CD4-positive, alpha-beta memory T cell (primary cell): ENCODE measurements at regions not wholly inside any gene's neighbourhood (a gene's known extent, or its start where the extent isn't known, plus 50 kb on each side); places are given as distances from the start of the nearest gene placed in this dataset.

Experiments
- CTCF ChIA-PET: fragments of 350-600 bp; sonication (Branson Sonifier 250); formaldehyde crosslinking; loops from one replicate; lab custom pipeline; 2021; ENCODE audit warnings: inconsistent platforms; ENCODE audit not compliant: partially characterized antibody; lab: Charles Lee
- POLR2A ChIA-PET: fragments of 350-600 bp; sonication (Branson Sonifier 250); formaldehyde crosslinking; loops from one replicate; lab custom pipeline; 2021; ENCODE audit not compliant: partially characterized antibody; lab: Charles Lee
- DNase-seq, 5 donors: peaks; one replicate each; pipeline versions ENCODE4 v3.0.0 to v3.0.0-alpha.2; 2020 to 2022; ENCODE audit warnings: mixed read lengths in 1 of 5
- H3K27ac ChIP-seq: one replicate; pipeline ENCODE4 v1.7.0; 2013; ENCODE audit warnings: low read depth, low read length
- H3K27me3 ChIP-seq: 2 replicates; pipeline ENCODE4 v1.7.0; 2013; ENCODE audit warnings: mild to moderate bottlenecking, low read length, moderate library complexity; ENCODE audit not compliant: insufficient read depth
- H3K36me3 ChIP-seq: 2 replicates; pipeline ENCODE4 v1.7.0; 2013; ENCODE audit warnings: mild to moderate bottlenecking, low read length, moderate library complexity; ENCODE audit not compliant: insufficient read depth
- H3K4me1 ChIP-seq: 2 replicates; pipeline ENCODE4 v1.7.0; 2013; ENCODE audit warnings: mild to moderate bottlenecking, low read length, moderate library complexity; ENCODE audit not compliant: insufficient read depth
- H3K4me3 ChIP-seq, 2 donors: one replicate each; pipeline ENCODE4 v1.7.0; 2013; ENCODE audit warnings: low read length in 2 of 2, mild to moderate bottlenecking in 1 of 2
- H3K9me3 ChIP-seq, 2 donors: one replicate each; pipeline ENCODE4 v1.7.0; 2013; ENCODE audit warnings: low read length in 2 of 2, control low read depth in 1 of 2; ENCODE audit not compliant: control insufficient read depth in 1 of 2
- H3K27ac Mint-ChIP-seq, 7 donors: one replicate each; pipeline ENCODE4 v1.8.0; 2020 to 2021; ENCODE audit warnings: mixed read lengths in 7 of 7, mild to moderate bottlenecking in 6 of 7, inconsistent platforms in 3 of 7, moderate library complexity in 3 of 7
- H3K27me3 Mint-ChIP-seq, 2 donors: one replicate each; pipeline ENCODE4 v1.8.0; 2020 to 2021; ENCODE audit warnings: mixed read lengths in 2 of 2
- H3K36me3 Mint-ChIP-seq, 2 donors: one replicate each; pipeline ENCODE4 v1.8.0; 2020 to 2021; ENCODE audit warnings: mixed read lengths in 2 of 2, inconsistent platforms in 1 of 2, mild to moderate bottlenecking in 1 of 2
- H3K4me1 Mint-ChIP-seq, 4 donors: one replicate each; pipeline ENCODE4 v1.8.0; 2020 to 2021; ENCODE audit warnings: mixed read lengths in 4 of 4, mild to moderate bottlenecking in 1 of 4
- H3K4me3 Mint-ChIP-seq, 8 donors: one replicate each; pipeline ENCODE4 v1.8.0; 2020 to 2021; ENCODE audit warnings: mixed read lengths in 8 of 8, mild to moderate bottlenecking in 7 of 8, moderate library complexity in 6 of 8, inconsistent platforms in 3 of 8
- H3K9me3 Mint-ChIP-seq, 8 donors: one replicate each; pipeline ENCODE4 v1.8.0; 2020 to 2021; ENCODE audit warnings: mixed read lengths in 8 of 8, mild to moderate bottlenecking in 5 of 8, inconsistent platforms in 3 of 8, moderate library complexity in 1 of 8
- intact Hi-C: fragments of 100-400 bp; cut with micrococcal nuclease; formaldehyde crosslinking; loops from one replicate; pipeline ENCODE4 v1.15.1; 2023

DNA sequence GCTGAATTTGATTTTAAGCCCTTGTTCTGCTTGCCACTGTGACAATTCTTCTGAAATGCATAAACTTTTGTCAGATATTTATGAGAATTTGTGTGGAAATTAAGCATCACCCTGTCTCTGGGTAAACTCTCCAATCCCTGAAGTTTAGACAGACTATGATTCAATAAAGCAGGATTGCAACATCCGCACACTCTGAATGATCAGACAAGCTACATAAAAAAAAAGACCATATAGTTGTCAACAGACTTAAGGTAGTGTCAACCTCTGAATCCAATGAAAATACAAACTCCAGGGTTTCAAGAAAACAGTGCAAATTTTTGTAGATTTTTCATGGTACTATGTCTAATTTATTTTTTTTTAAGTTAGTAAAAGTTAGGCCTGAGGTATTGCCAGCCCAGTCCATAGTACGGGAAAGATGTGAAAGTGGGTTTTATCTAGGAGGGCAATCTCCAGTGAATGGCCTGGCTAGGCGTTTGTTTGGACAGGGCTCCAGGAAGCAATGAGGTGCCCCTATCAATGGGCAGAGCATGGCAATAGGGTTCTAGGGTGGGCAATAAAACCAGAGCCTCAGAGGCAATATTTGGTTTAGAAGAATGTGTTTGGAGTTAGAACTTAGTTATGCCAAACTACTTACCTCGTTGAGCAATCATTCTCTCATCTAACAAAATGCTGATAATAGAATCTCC lies 762.6 kb upstream of the SEMA6A start:
- intact Hi-C loops = no loop called here
- CTCF ChIA-PET = no interaction called here
- POLR2A ChIA-PET = no interaction called here
- Histone ChIP-seq H3K27ac (no peak overlapping the region), H3K9me3 (no peaks in the 10 kb centered on the region), H3K4me1 (no peaks in the 10 kb centered on the region), H3K27me3 (no peaks in the 10 kb centered on the region), H3K4me3 (no peak overlapping the region), H3K36me3 (no peaks in the 10 kb centered on the region)
- Mint-ChIP-seq H3K36me3 (no peaks in the 10 kb centered on the region), H3K27ac (no peak overlapping the region), H3K9me3 (peaks cover 0 to 5% (median 1%) of the 10 kb centered on the region in 8 donors), H3K4me3 (no peak overlapping the region), H3K4me1 (no peaks in the 10 kb centered on the region), H3K27me3 (no peaks in the 10 kb centered on the region)
- DNase-seq = no peak

DNA sequence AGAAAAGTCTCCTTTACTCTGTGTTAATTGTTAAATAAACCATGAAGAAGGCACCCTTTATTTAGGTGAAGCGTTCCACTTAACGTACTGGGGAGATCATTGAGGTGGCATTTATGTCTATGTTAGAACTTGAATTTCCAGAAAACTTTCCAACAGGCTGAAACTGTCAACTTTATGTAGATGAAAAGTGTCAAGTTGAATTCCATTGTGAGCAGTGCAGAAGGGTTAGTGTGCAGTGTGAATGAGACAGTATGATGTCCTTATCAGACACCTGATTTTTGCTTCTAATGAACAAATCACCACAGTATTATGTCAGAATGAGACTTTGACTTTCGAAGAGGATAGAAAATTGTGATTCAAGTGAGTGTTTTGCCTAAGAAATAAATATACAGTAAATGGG lies 761.6 kb upstream of the SEMA6A start:
- no peak for DNase-seq
- no peak overlapping the region for H3K4me3 Mint-ChIP-seq
- no peaks in the 10 kb centered on the region for H3K27me3 Mint-ChIP-seq
- Histone ChIP-seq H3K27ac (no peak overlapping the region), H3K4me3 (no peak overlapping the region), H3K4me1 (no peaks in the 10 kb centered on the region), H3K9me3 (no peaks in the 10 kb centered on the region), H3K36me3 (no peaks in the 10 kb centered on the region), H3K27me3 (no peaks in the 10 kb centered on the region)
- intact Hi-C loops = no loop called here
- no peaks in the 10 kb centered on the region for H3K36me3 Mint-ChIP-seq
- no peak overlapping the region for H3K27ac Mint-ChIP-seq
- H3K4me1 Mint-ChIP-seq = no peaks in the 10 kb centered on the region
- ChIA-PET POLR2A (no interaction called here), CTCF (no interaction called here)
- peaks cover 0 to 5% (median 1%) of the 10 kb centered on the region in 8 donors for H3K9me3 Mint-ChIP-seq

GRCh38 chr5:117333011-117333410 lies 758.4 kb upstream of the SEMA6A start:
- no peaks in the 10 kb centered on the region for H3K36me3 Mint-ChIP-seq
- POLR2A ChIA-PET = no interaction called here
- intact Hi-C loops = no loop called here

GRCh38 chr5:117332341-117332740 lies 757.7 kb upstream of the SEMA6A start:
- H3K4me3 ChIP-seq = no peak overlapping the region
- no peaks in the 10 kb centered on the region for H3K36me3 Mint-ChIP-seq
- ChIA-PET POLR2A (no interaction called here), CTCF (no interaction called here)
- intact Hi-C loops = no loop called here
- no peaks in the 10 kb centered on the region for H3K4me1 Mint-ChIP-seq
- no peak overlapping the region for H3K4me3 Mint-ChIP-seq
- DNase-seq = no peak
- no peak overlapping the region for H3K27ac Mint-ChIP-seq
- H3K4me1 ChIP-seq = no peaks in the 10 kb centered on the region
- no peak overlapping the region for H3K27ac ChIP-seq
- H3K27me3 Mint-ChIP-seq = no peaks in the 10 kb centered on the region
- no peaks in the 10 kb centered on the region for H3K9me3 ChIP-seq
- no peaks in the 10 kb centered on the region for H3K36me3 ChIP-seq
- no peaks in the 10 kb centered on the region for H3K27me3 ChIP-seq
- peaks cover 0 to 11% (median 3%) of the 10 kb centered on the region in 8 donors for H3K9me3 Mint-ChIP-seq

More at GRCh38 chr5:117333011-117333410, 758.4 kb upstream of the SEMA6A start:
- Histone ChIP-seq H3K36me3 (no peaks in the 10 kb centered on the region), H3K27me3 (no peaks in the 10 kb centered on the region), H3K4me3 (no peak overlapping the region), H3K4me1 (no peaks in the 10 kb centered on the region), H3K27ac (no peak overlapping the region), H3K9me3 (no peaks in the 10 kb centered on the region)
- peaks cover 0 to 11% (median 3%) of the 10 kb centered on the region in 8 donors for H3K9me3 Mint-ChIP-seq
- H3K4me1 Mint-ChIP-seq = no peaks in the 10 kb centered on the region
- DNase-seq = no peak
- H3K27me3 Mint-ChIP-seq = no peaks in the 10 kb centered on the region
- no peak overlapping the region for H3K4me3 Mint-ChIP-seq
- no peak overlapping the region for H3K27ac Mint-ChIP-seq
- CTCF ChIA-PET = no interaction called here

- Mint-ChIP-seq H3K27me3 (no peaks in the 10 kb centered on the region), H3K36me3 (no peaks in the 10 kb centered on the region), H3K9me3 (peaks cover 0 to 17% (median 4%) of the 10 kb centered on the region in 8 donors), H3K4me1 (no peaks in the 10 kb centered on the region), H3K27ac (no peak overlapping the region), H3K4me3 (no peak overlapping the region)
- Histone ChIP-seq H3K9me3 (no peaks in the 10 kb centered on the region), H3K27ac (no peak overlapping the region), H3K4me1 (no peaks in the 10 kb centered on the region), H3K4me3 (no peak overlapping the region), H3K27me3 (no peaks in the 10 kb centered on the region), H3K36me3 (no peaks in the 10 kb centered on the region)
- CTCF ChIA-PET = no interaction called here
- intact Hi-C loops = no loop called here
- POLR2A ChIA-PET = no interaction called here
- DNase-seq = no peak
Observed at GRCh38 chr5:117327511-117327910, 752.9 kb upstream of the SEMA6A start.

GRCh38 chr5:117326997-117327396 lies 752.4 kb upstream of the SEMA6A start:
- Mint-ChIP-seq H3K27ac (no peak overlapping the region), H3K36me3 (no peaks in the 10 kb centered on the region), H3K4me3 (no peak overlapping the region), H3K27me3 (no peaks in the 10 kb centered on the region), H3K4me1 (no peaks in the 10 kb centered on the region), H3K9me3 (peaks cover 0 to 17% (median 4%) of the 10 kb centered on the region in 8 donors)
- Histone ChIP-seq H3K27me3 (no peaks in the 10 kb centered on the region), H3K36me3 (no peaks in the 10 kb centered on the region), H3K4me1 (no peaks in the 10 kb centered on the region), H3K4me3 (no peak overlapping the region), H3K9me3 (no peaks in the 10 kb centered on the region), H3K27ac (no peak overlapping the region)
- ChIA-PET POLR2A (no interaction called here), CTCF (no interaction called here)
- intact Hi-C loops = no loop called here
- DNase-seq = no peak

DNA sequence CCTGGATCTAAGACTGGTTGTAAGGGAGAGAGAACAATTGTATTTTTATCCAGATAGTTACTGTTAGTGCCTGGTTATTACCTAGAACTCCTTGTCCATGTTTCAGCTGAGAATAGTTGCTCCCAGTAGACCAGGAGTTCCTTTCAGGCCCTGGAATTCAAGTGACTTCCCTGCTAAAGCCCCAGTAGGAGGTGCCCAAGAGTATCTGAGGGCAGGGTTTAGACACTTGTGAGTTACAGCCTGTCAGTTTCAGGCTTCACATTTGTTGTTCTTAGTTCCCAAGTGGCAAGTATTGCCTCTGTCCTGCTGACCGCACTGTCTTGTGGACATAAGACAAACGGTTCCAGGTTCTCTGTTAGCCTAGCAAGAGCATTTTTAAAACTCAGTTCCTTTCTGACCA lies 743.9 kb upstream of the SEMA6A start:
- ChIA-PET CTCF (no interaction called here), POLR2A (no interaction called here)
- Histone ChIP-seq H3K4me3 (no peak overlapping the region), H3K9me3 (no peaks in the 10 kb centered on the region), H3K27ac (no peak overlapping the region), H3K4me1 (no peaks in the 10 kb centered on the region), H3K36me3 (no peaks in the 10 kb centered on the region), H3K27me3 (no peaks in the 10 kb centered on the region)
- intact Hi-C loops = no loop called here
- H3K27me3 Mint-ChIP-seq = no peaks in the 10 kb centered on the region
- H3K27ac Mint-ChIP-seq = no peak overlapping the region
- H3K4me3 Mint-ChIP-seq = no peak overlapping the region
- peaks cover 0 to 5% (median under 1%) of the 10 kb centered on the region in 8 donors for H3K9me3 Mint-ChIP-seq
- no peaks in the 10 kb centered on the region for H3K36me3 Mint-ChIP-seq
- H3K4me1 Mint-ChIP-seq = no peaks in the 10 kb centered on the region
- no peak for DNase-seq
